ENCODE measurements at regions not wholly inside any gene's neighbourhood (a gene's known extent, or its start where the extent isn't known, plus 50 kb on each side); places are given as distances from the start of the nearest gene placed in this dataset.

GRCh38 chr9:17846948-17847655, 268.2 kb downstream of the SH3GL2 start:
- Histone ChIP-seq H3K27ac (no peak overlapping the region), H3K36me3 (no peaks in the 10 kb centered on the region), H3K4me1 (peaks cover 0 to 8% (median 0%) of the 10 kb centered on the region in 4 donors), H3K9me3 (peaks cover 0 to 7% (median 0%) of the 10 kb centered on the region in 4 donors), H3K4me3 (no peak overlapping the region), H3K27me3 (no peaks in the 10 kb centered on the region)
- DNase-seq (ENCODE audit: low spot score in 2 of 2), result no peak
- 79 to 85% methylated on average over 4 of the region's 4 CpGs for WGBS, 2 donors
- no peak for TF ChIP-seq POLR2A (IDR thresholded peaks at IDR 0.05)
- TF ChIP-seq, protein P1, sequence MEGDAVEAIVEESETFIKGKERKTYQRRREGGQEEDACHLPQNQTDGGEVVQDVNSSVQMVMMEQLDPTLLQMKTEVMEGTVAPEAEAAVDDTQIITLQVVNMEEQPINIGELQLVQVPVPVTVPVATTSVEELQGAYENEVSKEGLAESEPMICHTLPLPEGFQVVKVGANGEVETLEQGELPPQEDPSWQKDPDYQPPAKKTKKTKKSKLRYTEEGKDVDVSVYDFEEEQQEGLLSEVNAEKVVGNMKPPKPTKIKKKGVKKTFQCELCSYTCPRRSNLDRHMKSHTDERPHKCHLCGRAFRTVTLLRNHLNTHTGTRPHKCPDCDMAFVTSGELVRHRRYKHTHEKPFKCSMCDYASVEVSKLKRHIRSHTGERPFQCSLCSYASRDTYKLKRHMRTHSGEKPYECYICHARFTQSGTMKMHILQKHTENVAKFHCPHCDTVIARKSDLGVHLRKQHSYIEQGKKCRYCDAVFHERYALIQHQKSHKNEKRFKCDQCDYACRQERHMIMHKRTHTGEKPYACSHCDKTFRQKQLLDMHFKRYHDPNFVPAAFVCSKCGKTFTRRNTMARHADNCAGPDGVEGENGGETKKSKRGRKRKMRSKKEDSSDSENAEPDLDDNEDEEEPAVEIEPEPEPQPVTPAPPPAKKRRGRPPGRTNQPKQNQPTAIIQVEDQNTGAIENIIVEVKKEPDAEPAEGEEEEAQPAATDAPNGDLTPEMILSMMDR (IDR thresholded peaks at IDR 0.05), result no peak
- TF ChIP-seq EP300 (IDR thresholded peaks at IDR 0.05), result no peak

GRCh38 chr9:17847908-17848307, 269.0 kb downstream of the SH3GL2 start:
- Histone ChIP-seq H3K4me1 (peaks cover 0 to 8% (median 0%) of the 10 kb centered on the region in 4 donors), H3K27me3 (no peaks in the 10 kb centered on the region), H3K4me3 (no peak overlapping the region), H3K36me3 (no peaks in the 10 kb centered on the region), H3K27ac (no peak overlapping the region), H3K9me3 (peaks cover 0 to 7% (median 0%) of the 10 kb centered on the region in 4 donors)
- 51 to 77% methylated on average over 3 of the region's 3 CpGs for WGBS, 2 donors
- DNase-seq (ENCODE audit: low spot score in 2 of 2), result no peak
- TF ChIP-seq EP300 (IDR thresholded peaks at IDR 0.05) (no peak), POLR2A (IDR thresholded peaks at IDR 0.05) (no peak)
- TF ChIP-seq, protein P1 (IDR thresholded peaks at IDR 0.05), result no peak

- Histone ChIP-seq H3K27ac (no peak overlapping the region), H3K9me3 (no peaks in the 10 kb centered on the region), H3K27me3 (no peaks in the 10 kb centered on the region), H3K4me3 (no peak overlapping the region), H3K4me1 (peaks cover 0 to 18% (median 0%) of the 10 kb centered on the region in 4 donors), H3K36me3 (no peaks in the 10 kb centered on the region)
- TF ChIP-seq POLR2A (IDR thresholded peaks at IDR 0.05), result no peak
- no peak for TF ChIP-seq EP300 (IDR thresholded peaks at IDR 0.05)
- TF ChIP-seq, protein P1 (IDR thresholded peaks at IDR 0.05), result no peak
- WGBS, 2 donors, result 53 to 55% methylated on average over 2 of the region's 2 CpGs
- DNase-seq (ENCODE audit: low spot score in 2 of 2), result no peak
These were observed 273.2 kb downstream of the SH3GL2 start for GRCh38 chr9:17852108-17852507.

DNA sequence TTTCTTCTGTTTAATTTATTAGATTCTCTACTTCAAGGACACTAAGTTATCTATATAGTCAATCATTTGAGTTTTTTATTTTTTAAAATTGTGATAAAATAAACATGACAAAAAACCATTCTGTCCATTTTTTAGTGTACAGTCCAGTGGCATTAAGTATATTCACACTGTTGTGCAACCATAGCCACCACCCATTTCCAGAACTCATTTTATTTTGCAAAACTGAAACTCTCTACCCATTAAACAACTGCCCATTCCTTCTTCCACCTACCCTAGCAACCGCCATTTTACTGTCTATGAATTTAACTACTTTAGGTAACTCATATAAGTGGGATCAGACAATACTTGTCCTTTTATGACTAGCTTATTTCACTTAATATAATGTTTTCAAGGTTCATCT, 275.6 kb downstream of the SH3GL2 start:
- H3K4me3 ChIP-seq, result no peak overlapping the region
- H3K27me3 ChIP-seq, result no peaks in the 10 kb centered on the region
- no peak overlapping the region for H3K27ac ChIP-seq
- H3K4me1 ChIP-seq, result peaks cover 0 to 10% (median 0%) of the 10 kb centered on the region in 4 donors
- no peak for DNase-seq (ENCODE audit: low spot score in 2 of 2)
- no peaks in the 10 kb centered on the region for H3K36me3 ChIP-seq
- TF ChIP-seq, protein P1 (IDR thresholded peaks at IDR 0.05), result no peak
- no peak for TF ChIP-seq EP300 (IDR thresholded peaks at IDR 0.05)
- TF ChIP-seq POLR2A (IDR thresholded peaks at IDR 0.05), result no peak
- 90 to 100% methylated on average over 1 of the region's 1 CpG for WGBS, 2 donors
- H3K9me3 ChIP-seq, result no peaks in the 10 kb centered on the region

- no peak for TF ChIP-seq EP300 (IDR thresholded peaks at IDR 0.05)
- TF ChIP-seq POLR2A (IDR thresholded peaks at IDR 0.05), result no peak
- TF ChIP-seq, protein P1 (IDR thresholded peaks at IDR 0.05), result no peak
- 87 to 89% methylated on average over 3 of the region's 3 CpGs for WGBS, 2 donors
- Histone ChIP-seq H3K4me1 (peaks cover 0 to 10% (median 0%) of the 10 kb centered on the region in 4 donors), H3K27me3 (no peaks in the 10 kb centered on the region), H3K9me3 (no peaks in the 10 kb centered on the region), H3K4me3 (no peak overlapping the region), H3K27ac (no peak overlapping the region), H3K36me3 (no peaks in the 10 kb centered on the region)
- no peak for DNase-seq (ENCODE audit: low spot score in 2 of 2)
These were observed 278.1 kb downstream of the SH3GL2 start for GRCh38 chr9:17856995-17857394.

All from tibial nerve (tissue), 4 donors.